HL-60 (cell line): ENCODE measurements at regions not wholly inside any gene's neighbourhood (a gene's known extent, or its start where the extent isn't known, plus 50 kb on each side); places are given as distances from the start of the nearest gene placed in this dataset.

Source experiments
- DNase-seq, 2 experiments: peaks; one replicate each; pipeline ENCODE4 v3.0.0-alpha.2; 2010 to 2020; ENCODE audit warnings: low read depth in 1 of 2, low spot score in 1 of 2
- H3K27ac ChIP-seq: fragments of 250-450 bp; sonication (Bioruptor Pico); replicated peaks from 2 replicates; pipeline ENCODE4 v1.5.1; 2020; ENCODE audit warnings: mild to moderate bottlenecking, moderate library complexity
- H3K27me3 ChIP-seq: fragments of 250-450 bp; sonication (Bioruptor Pico); 2 replicates; pipeline ENCODE4 v1.5.1; 2021; ENCODE audit warnings: mild to moderate bottlenecking, moderate library complexity; ENCODE audit not compliant: insufficient read depth, poor library complexity, severe bottlenecking
- H3K4me3 ChIP-seq: replicated peaks from 2 replicates; pipeline ENCODE4 v1.5.1; 2011; ENCODE audit warnings: mild to moderate bottlenecking, control low read depth, low read length; ENCODE audit not compliant: insufficient read depth
- CTCF ChIP-seq: IDR thresholded peaks from one replicate; pipeline ENCODE4 v1.5.1; 2011; ENCODE audit warnings: low read length, control low read depth, inconsistent platforms; ENCODE audit not compliant: insufficient read depth
- GABPA ChIP-seq: IDR thresholded peaks from 2 replicates; pipeline ENCODE4 v1.6.1; 2012; ENCODE audit warnings: low read depth
- POLR2AphosphoS5 ChIP-seq: IDR thresholded peaks from 2 replicates; pipeline ENCODE4 v1.6.1; 2012; ENCODE audit warnings: low read depth
- SPI1 ChIP-seq: IDR thresholded peaks from 2 replicates; pipeline ENCODE4 v1.6.1; 2012; ENCODE audit warnings: low read depth, mild to moderate bottlenecking, borderline replicate concordance
- TF ChIP-seq, protein P1 (sequence below): IDR thresholded peaks from 2 replicates; pipeline ENCODE4 v1.6.1; 2012; ENCODE audit warnings: low read depth; ENCODE audit not compliant: insufficient replicate concordance

DNA sequence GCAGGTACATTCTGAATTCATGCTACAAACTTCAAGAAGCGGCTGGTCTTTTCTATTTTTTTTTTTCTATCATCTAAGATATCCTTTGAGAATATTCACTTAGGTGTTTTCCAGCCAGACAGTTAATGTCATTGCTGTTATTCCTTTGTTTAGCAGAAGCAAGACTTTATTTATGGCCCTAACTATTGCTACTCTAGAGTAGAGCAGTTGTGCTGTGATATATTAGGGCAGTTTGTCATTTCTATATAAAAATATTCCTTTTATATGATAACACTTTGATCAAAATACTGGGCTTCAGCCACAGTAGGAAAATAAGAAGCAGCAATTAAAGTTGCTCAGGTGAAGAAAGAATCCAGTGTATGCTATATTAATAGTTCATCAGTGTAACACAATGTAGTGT lies 959.3 kb downstream of the NCAM2 start:
- no peaks in the 10 kb centered on the region for H3K27me3 ChIP-seq
- TF ChIP-seq POLR2AphosphoS5 (no peak), GABPA (no peak), CTCF (no peak), SPI1 (no peak)
- TF ChIP-seq, protein P1, sequence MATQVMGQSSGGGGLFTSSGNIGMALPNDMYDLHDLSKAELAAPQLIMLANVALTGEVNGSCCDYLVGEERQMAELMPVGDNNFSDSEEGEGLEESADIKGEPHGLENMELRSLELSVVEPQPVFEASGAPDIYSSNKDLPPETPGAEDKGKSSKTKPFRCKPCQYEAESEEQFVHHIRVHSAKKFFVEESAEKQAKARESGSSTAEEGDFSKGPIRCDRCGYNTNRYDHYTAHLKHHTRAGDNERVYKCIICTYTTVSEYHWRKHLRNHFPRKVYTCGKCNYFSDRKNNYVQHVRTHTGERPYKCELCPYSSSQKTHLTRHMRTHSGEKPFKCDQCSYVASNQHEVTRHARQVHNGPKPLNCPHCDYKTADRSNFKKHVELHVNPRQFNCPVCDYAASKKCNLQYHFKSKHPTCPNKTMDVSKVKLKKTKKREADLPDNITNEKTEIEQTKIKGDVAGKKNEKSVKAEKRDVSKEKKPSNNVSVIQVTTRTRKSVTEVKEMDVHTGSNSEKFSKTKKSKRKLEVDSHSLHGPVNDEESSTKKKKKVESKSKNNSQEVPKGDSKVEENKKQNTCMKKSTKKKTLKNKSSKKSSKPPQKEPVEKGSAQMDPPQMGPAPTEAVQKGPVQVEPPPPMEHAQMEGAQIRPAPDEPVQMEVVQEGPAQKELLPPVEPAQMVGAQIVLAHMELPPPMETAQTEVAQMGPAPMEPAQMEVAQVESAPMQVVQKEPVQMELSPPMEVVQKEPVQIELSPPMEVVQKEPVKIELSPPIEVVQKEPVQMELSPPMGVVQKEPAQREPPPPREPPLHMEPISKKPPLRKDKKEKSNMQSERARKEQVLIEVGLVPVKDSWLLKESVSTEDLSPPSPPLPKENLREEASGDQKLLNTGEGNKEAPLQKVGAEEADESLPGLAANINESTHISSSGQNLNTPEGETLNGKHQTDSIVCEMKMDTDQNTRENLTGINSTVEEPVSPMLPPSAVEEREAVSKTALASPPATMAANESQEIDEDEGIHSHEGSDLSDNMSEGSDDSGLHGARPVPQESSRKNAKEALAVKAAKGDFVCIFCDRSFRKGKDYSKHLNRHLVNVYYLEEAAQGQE, result no peak
- H3K27ac ChIP-seq, result no peak overlapping the region
- DNase-seq, result no peak
- no peak overlapping the region for H3K4me3 ChIP-seq

DNA sequence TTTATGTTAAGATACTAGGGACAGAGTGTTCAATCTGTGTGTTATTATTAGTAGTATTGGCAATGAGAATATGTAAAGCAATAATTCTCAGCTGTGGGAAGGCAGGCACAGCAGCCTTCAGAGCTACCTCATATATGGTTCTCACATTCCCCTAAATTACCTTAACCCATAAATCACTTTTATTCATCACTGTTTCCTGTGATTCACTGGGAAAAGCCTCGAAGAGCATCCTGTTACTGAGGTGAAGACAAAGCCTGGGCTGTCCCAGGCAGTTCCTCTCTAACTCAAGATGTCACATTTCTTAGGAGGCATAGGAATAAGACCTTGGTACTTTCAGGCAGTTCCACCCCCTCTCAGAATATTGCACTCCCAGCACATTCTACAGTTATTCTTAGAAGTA lies 965.7 kb downstream of the NCAM2 start:
- H3K27ac ChIP-seq, result no peak overlapping the region
- H3K27me3 ChIP-seq, result no peaks in the 10 kb centered on the region
- TF ChIP-seq GABPA (no peak), POLR2AphosphoS5 (no peak), CTCF (no peak), SPI1 (no peak)
- TF ChIP-seq, protein P1, result no peak
- no peak overlapping the region for H3K4me3 ChIP-seq
- no peak for DNase-seq

- no peak overlapping the region for H3K4me3 ChIP-seq
- DNase-seq, result no peak
- no peaks in the 10 kb centered on the region for H3K27me3 ChIP-seq
- H3K27ac ChIP-seq, result no peak overlapping the region
- TF ChIP-seq POLR2AphosphoS5, result no peak
- no peak for TF ChIP-seq SPI1
- TF ChIP-seq, protein P1, result no peak
- TF ChIP-seq CTCF, result no peak
- no peak for TF ChIP-seq GABPA
Measured at GRCh38 chr21:21968810-21969209, 970.6 kb downstream of the NCAM2 start.
